HG02938 (cell line): ENCODE measurements at regions not wholly inside any gene's neighbourhood (a gene's known extent, or its start where the extent isn't known, plus 50 kb on each side); places are given as distances from the start of the nearest gene placed in this dataset.
A peak's percentile ranks its signal among the peaks of the same experiment; 100 is the strongest.
"Not testable (repeated sequence)": the region's sequence is repeated elsewhere in the genome, so short reads cannot be mapped to it uniquely, and the experiment has no call there.

Experiments used
- ATAC-seq: cut with Tn5 transposase; IDR thresholded peaks from one replicate; pipeline ENCODE4 v1.9.1; 2021; ENCODE audit warnings: mild to moderate bottlenecking, moderate library complexity; ENCODE audit not compliant: unreplicated experiment

GRCh38 chr6:1445650-1446330 lies 56.4 kb downstream of the FOXF2 start:
- no peak for ATAC-seq

- ATAC-seq, result no peak
Observed at GRCh38 chr6:1449896-1450295, 60.5 kb downstream of the FOXF2 start.

DNA sequence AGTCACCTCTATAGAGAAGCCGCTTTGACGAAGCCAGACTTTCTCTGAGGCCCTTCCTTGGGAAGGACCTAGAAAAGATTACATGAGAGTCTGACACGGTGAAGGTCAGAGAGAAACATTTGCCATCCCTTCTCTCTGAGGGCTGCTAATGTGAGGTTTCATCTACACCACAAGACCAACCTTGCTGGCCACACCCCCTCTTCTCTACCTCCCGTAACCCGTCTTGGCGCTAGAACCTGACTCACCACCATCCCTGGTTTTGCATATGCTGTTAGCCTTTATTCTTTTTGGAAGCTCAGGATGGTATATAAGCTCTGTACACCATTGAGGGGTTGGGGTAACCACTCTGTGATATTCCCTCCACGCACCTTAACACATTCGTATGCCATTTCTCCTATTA lies 63.6 kb downstream of the FOXF2 start:
- ATAC-seq, result no peak

DNA sequence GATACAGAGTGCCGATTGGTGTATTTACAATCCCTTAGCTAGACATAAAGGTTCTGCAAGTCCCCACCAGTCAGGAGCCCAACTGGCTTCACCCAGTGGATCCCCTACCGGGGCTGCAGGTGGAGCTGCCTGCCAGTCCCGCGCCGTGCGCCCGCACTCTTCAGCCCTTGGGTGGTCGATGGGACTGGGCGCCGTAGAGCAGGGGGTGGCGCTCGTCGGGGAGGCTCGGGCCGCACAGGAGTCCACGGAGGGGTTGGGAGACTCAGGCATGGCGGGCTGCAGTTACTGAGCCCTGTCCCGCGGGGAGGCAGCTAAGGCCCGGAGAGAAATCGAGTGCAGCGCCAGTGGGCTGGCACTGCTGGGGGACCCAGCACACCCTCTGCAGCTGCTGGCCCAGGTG lies 67.4 kb downstream of the FOXF2 start:
- not testable (repeated sequence) for ATAC-seq

DNA sequence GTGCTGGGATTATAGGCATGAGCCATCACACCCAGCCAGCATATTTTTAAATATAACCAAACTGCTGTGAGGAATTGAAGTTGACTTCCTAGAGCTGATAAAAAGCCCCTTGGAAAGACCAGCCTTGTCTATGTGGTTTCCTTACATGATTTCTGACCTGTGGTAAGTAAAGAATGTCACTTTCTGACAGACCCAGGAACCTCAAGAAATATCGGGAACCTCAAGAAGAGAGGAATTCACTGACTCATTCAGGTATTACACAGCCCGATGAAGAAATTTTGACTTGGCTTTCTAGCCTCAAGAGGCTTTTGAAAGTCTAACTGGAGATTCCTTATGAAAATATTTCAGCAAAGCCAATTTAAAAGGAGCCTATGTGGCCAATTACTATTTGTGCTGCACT lies 71.8 kb downstream of the FOXF2 start:
- no peak for ATAC-seq

- no peak for ATAC-seq
Observed at GRCh38 chr6:1461736-1462135, 72.4 kb downstream of the FOXF2 start.

DNA sequence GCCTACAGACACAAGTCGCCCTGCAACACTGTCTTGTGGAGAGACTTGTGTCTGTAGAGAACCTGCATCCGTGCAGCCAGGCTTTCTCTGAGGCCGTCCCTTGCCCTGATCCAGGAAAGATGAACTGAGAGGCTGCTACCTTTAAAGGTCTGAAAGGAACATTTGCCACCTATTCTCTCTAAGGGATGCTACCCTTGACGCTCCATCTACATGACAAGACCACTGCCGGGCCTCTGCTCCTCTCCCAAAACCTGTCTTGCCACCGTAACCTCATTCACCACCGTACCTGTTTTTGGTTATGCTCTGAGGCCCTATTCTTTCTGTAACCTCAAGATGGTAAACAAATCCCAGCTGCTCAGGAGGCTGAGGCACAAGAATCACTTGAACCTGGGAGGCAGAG lies 73.9 kb downstream of the FOXF2 start:
- ATAC-seq, result no peak

DNA sequence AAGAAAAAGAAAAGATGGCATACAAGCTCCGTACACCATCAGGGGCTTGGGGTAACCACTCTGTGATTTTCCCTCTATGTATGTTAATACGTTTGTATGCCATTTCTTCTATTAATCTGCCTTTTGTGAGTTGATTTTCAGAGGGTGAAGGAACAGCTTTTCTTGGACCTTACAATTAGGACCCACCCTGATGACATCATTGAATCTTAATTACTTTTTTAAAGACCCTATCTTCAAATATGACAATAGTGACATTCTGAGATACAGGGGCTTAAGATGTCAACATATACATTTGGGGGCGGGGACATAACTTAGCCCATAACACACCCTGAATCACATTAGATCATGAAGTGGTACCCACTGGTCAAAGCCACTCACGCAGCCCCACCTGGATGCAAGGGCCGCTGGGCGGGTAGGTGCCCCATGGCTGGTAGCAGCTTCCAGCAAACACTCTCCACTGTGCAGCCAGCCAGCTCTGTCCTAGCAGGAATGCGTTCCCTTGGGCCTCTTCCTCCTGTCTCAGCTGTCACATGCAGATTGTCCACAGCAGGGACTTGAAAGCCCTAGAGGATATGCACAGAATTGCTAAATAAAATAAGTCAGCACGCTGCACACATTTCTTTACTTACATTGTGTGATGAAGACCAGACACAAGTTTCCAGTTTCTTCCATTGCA lies 74.5 kb downstream of the FOXF2 start:
- ATAC-seq, result no peak

DNA sequence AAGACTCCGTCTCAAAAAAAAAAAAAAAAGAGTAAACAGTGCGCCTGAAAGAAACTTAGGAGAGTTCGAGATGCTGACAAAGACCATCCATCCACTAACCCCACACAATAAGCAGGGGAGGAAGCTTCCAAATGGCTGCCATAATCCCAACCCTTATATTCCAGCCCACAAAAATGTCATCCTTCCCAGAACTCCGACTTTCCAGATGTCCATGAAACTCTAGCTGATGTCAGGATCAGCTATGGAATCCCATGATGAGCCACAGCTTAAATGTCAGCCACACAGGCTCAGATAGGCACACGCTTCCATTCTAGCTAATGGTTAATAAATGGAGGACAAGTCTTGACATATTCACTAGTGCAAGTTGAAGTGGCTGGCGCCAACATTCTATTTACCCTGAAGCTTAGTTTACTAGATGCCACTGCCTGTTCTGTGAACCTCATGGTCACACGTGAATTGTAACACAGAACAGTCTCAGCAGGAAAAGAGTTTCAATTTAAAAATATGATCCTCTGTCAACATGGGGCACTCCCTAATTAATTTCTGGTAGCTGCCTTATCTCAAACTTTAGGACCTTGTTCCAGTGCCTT lies 75.5 kb downstream of the FOXF2 start:
- ATAC-seq, result no peak

DNA sequence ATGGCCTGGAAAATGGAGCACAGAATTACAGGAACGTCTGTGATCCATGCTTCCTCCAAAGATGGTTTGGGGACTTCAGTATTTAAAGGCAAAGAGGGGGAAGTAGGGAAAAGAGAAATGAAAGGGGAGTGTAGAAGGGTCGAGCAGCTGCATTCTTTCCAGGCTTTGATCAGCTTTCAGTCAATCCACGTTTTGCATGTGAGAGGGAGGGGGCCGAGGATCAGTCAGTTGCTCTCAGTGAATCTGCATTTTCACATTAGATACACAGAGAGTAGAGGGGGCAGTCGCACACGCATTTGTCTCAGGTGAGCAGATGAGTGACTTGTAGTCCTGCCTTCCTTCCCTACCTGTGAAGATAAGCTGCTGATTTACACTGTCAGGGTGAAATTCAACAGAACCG lies 78.8 kb downstream of the FOXF2 start:
- no peak for ATAC-seq

- ATAC-seq, result peak; percentile 70
Observed at GRCh38 chr6:1470040-1470439, 80.7 kb downstream of the FOXF2 start.

DNA sequence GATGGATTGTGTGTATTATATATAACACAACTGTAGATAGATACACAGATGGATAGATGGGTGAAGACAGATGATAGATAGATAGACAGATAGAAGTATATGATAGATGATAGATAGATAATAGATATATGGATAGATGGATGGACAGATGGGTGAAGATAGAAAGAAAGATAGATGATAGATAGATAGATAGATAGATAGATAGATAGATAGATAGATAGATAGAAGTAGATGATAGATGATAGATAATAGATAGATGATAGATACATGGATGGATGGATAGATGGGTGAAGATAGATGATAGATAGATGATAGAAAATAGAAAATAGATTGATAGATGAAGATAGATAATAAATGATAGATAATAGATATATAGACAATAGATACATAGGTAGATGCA lies 83.3 kb downstream of the FOXF2 start:
- no peak for ATAC-seq

GRCh38 chr6:1473166-1473565 lies 83.8 kb downstream of the FOXF2 start:
- no peak for ATAC-seq

- ATAC-seq, result no peak
Observed at GRCh38 chr6:1473598-1473997, 84.2 kb downstream of the FOXF2 start.

DNA sequence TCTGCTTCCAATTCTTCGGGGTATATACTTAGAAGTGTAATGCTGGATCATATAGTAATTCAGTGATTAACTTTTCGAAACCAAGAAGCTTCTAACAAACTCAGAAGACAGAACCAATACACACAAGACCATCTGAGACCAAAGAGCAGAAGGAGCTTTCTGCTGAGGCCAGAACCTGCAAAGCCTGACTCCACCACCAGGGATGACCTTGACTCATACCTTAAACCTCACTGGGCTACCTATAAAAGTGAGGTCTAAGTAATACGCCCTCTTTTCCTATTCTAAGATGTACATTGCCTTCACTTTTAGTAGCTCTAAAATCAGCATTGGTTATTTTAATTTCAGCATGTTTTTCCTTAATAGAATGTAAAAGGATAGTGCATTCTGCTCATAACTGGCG lies 84.8 kb downstream of the FOXF2 start:
- no peak for ATAC-seq

DNA sequence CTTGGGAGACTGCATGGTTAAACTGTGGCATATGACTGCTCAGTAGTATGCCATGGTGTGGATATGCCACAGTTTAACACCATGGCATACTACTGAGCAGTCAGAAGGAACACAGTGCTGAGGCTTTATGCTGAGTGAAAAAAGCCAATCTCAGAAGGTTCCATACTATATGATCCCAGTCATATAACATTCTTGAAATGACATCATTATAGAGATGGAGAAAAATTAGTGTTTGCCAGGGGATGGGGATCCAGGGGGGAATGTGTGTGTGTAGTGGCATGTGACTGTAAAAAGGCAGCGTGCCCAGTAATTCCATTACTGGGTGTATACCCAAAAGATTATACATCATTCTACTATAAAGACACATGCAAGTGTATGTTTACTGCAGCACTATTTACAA lies 85.8 kb downstream of the FOXF2 start:
- no peak for ATAC-seq

GRCh38 chr6:1477432-1478090 lies 88.2 kb downstream of the FOXF2 start:
- ATAC-seq, result no peak

DNA sequence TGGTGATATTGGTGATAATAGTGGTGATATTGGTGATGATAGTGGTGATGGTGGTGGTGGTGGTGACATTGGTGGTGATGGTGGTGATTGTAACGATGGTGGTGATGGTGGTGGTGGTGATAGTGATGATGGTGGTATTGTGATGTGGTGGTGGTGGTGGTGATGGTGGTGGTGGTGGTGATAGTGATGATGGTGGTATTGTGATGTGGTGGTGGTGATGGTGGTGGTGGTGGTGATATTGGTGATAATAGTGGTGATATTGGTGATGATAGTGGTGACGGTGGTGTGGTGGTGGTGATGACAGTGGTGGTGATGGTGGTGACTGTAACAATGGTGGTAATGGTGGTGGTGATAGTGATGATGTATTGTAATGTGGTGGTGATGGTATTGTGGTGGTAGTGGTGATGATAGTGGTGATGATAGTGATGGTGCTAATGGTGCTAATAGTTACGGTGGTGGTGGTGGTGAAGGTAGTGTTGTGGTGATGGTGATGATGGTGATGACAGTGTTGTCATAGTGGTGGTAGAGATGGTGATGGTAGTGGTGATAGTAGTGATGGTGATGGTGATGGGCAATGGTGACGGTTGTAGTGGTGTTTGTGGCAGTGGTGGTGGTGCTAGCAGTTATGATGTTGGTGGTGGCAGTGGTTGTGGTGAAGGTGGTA lies 88.9 kb downstream of the FOXF2 start:
- ATAC-seq, result not testable (repeated sequence)

DNA sequence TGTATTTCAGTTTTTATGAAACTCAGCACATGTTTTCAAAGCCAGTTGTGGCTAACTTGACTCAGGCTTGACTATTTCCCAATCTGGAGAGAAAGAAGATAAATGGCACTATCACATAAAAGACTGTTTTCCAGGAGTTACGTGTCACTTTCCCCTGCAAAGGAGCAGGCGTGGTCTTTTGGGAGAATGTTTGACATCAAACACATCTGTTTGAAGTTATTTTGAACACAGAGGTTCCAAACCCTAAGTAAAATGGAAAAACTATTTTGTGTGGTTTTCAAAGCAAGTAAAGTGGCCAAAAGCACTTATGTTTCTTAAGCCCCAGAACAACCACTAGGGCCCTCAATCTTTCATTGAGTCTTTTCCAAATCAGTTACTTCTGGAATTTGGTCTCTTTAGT lies 89.7 kb downstream of the FOXF2 start:
- ATAC-seq, result no peak

GRCh38 chr6:1479601-1480221 lies 90.3 kb downstream of the FOXF2 start:
- no peak for ATAC-seq

- ATAC-seq, result no peak
Observed at GRCh38 chr6:1481286-1481685, 91.9 kb downstream of the FOXF2 start.
